Esophagus muscularis mucosa (tissue), 2 donors: ENCODE measurements at regions not wholly inside any gene's neighbourhood (a gene's known extent, or its start where the extent isn't known, plus 50 kb on each side); places are given as distances from the start of the nearest gene placed in this dataset.

Experiments
- POLR2A ChIP-seq: fragments of 450-650 bp; IDR thresholded peaks from one replicate; pipeline ENCODE4 v1.6.1; 2017; ENCODE audit warnings: antibody characterized with exemption, moderate library complexity, mild to moderate bottlenecking, low read depth
- POLR2AphosphoS5 ChIP-seq, 2 donors: sonication (generic); formaldehyde crosslinking; IDR thresholded peaks; one replicate each; pipeline ENCODE4 v1.6.1; 2017; ENCODE audit warnings: antibody characterized with exemption in 2 of 2

- TF ChIP-seq POLR2AphosphoS5 (IDR thresholded peaks at IDR 0.05), result no peak
- no peak for TF ChIP-seq POLR2A
Measured at GRCh38 chrX:125003746-125004446, 315.8 kb upstream of the TEX13C start.
